HCT116 (cell line): ENCODE measurements at regions not wholly inside any gene's neighbourhood (a gene's known extent, or its start where the extent isn't known, plus 50 kb on each side); places are given as distances from the start of the nearest gene placed in this dataset.

Experiments used
- CEBPB ChIP-seq: IDR thresholded peaks from 2 replicates; pipeline ENCODE4 v1.6.1; 2012; ENCODE audit warnings: low read depth
- CTCF ChIP-seq, 3 experiments: fragments of 200-600 bp in 1 of 3; sonication (generic) in 1 of 3; IDR thresholded peaks in 2 of 3; conservative IDR thresholded peaks in 1 of 3; 2 replicates each; pipeline ENCODE4 v1.5.1; 2012 to 2017; ENCODE audit warnings: low read depth in 2 of 3, low read length in 2 of 3, antibody characterized with exemption in 1 of 3, borderline replicate concordance in 1 of 3, control low read depth in 1 of 3, mild to moderate bottlenecking in 1 of 3, mixed read lengths in 1 of 3, mixed run types in 1 of 3, moderate library complexity in 1 of 3; ENCODE audit not compliant: insufficient read depth in 1 of 3
- EGR1 ChIP-seq: IDR thresholded peaks from 2 replicates; pipeline ENCODE4 v1.6.1; 2012; ENCODE audit warnings: low read depth
- ELF1 ChIP-seq: IDR thresholded peaks from 2 replicates; pipeline ENCODE4 v1.6.1; 2012; ENCODE audit warnings: low read depth, borderline replicate concordance
- EZH2 ChIP-seq: fragments of 200-600 bp; sonication (generic); IDR thresholded peaks from 2 replicates; pipeline ENCODE4 v1.6.1; 2017; ENCODE audit warnings: antibody characterized with exemption, mixed run types
- FOSL1 ChIP-seq: IDR thresholded peaks from 2 replicates; pipeline ENCODE4 v1.6.1; 2012; ENCODE audit warnings: low read depth
- POLR2A ChIP-seq: IDR thresholded peaks from 2 replicates; pipeline ENCODE4 v1.7.0; 2011; ENCODE audit warnings: borderline replicate concordance; ENCODE audit not compliant: insufficient read depth, insufficient read length; ENCODE audit errors: extremely low read depth
- POLR2AphosphoS5 ChIP-seq: IDR thresholded peaks from 2 replicates; pipeline ENCODE4 v1.6.1; 2011; ENCODE audit warnings: mild to moderate bottlenecking, low read depth, low read length, moderate library complexity
- RAD21 ChIP-seq: IDR thresholded peaks from 2 replicates; pipeline ENCODE4 v1.6.1; 2012; ENCODE audit warnings: low read depth, mild to moderate bottlenecking
- REST ChIP-seq: IDR thresholded peaks from 2 replicates; pipeline ENCODE4 v1.6.1; 2012; ENCODE audit warnings: low read depth
- YY1 ChIP-seq: IDR thresholded peaks from 2 replicates; pipeline ENCODE4 v1.6.1; 2011; ENCODE audit warnings: low read length, low read depth, moderate library complexity, mild to moderate bottlenecking; ENCODE audit not compliant: insufficient replicate concordance; ENCODE audit errors: extremely low read depth
- ZFX ChIP-seq: fragments of 450-650 bp; IDR thresholded peaks from 2 replicates; pipeline ENCODE4 v1.6.1; 2017
- TF ChIP-seq, protein P1 (sequence below): IDR thresholded peaks from 2 replicates; pipeline ENCODE4 v1.6.1; 2012
- TF ChIP-seq, protein P2 (sequence below): IDR thresholded peaks from 2 replicates; pipeline ENCODE4 v1.6.1; 2012

DNA sequence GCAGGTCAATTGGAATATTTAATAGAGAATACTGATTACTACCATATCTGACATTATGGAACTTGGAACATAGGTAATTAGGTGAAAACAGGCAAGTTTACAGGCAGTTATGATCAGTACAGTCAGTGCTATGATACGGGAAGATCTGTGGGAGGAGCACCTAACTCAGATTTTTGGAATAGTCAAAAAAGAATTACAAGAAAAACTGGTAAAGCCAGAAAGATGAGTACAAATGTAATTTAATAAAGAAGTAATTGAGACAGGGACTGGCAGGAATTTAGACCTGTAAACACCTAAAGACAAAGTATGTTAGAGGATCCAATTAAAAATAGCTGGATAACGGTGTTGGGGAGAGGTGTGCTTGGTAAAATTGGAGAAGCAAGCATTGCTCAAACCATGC lies 206.5 kb upstream of the ANO5 start:
- no peak for TF ChIP-seq CTCF (IDR thresholded peaks at IDR 0.05 in 2 of 3, conservative IDR thresholded peaks at IDR 0.05 in 1 of 3; ENCODE audit: borderline replicate concordance in 1 of 3, insufficient read depth in 1 of 3, low read depth in 2 of 3, low read length in 2 of 3)
- TF ChIP-seq CEBPB, result no peak
- TF ChIP-seq POLR2AphosphoS5, result no peak
- TF ChIP-seq ELF1, result no peak
- TF ChIP-seq, protein P1, sequence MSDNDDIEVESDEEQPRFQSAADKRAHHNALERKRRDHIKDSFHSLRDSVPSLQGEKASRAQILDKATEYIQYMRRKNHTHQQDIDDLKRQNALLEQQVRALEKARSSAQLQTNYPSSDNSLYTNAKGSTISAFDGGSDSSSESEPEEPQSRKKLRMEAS, result no peak
- TF ChIP-seq REST, result no peak
- no peak for TF ChIP-seq ZFX
- no peak for TF ChIP-seq RAD21
- no peak for TF ChIP-seq EZH2
- no peak for TF ChIP-seq YY1
- no peak for TF ChIP-seq POLR2A
- TF ChIP-seq, protein P2, sequence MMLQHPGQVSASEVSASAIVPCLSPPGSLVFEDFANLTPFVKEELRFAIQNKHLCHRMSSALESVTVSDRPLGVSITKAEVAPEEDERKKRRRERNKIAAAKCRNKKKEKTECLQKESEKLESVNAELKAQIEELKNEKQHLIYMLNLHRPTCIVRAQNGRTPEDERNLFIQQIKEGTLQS, result no peak
- no peak for TF ChIP-seq EGR1
- TF ChIP-seq FOSL1, result no peak
